HG03460 (cell line): ENCODE measurements at regions not wholly inside any gene's neighbourhood (a gene's known extent, or its start where the extent isn't known, plus 50 kb on each side); places are given as distances from the start of the nearest gene placed in this dataset.

Experiments
- ATAC-seq: cut with Tn5 transposase; IDR thresholded peaks from one replicate; pipeline ENCODE4 v1.9.1; 2021; ENCODE audit not compliant: unreplicated experiment

GRCh38 chr14:26206640-26207039 lies 391.2 kb downstream of the NOVA1 start:
- no peak for ATAC-seq

- no peak for ATAC-seq
Observed at GRCh38 chr14:26204728-26205479, 392.9 kb downstream of the NOVA1 start.

GRCh38 chr14:26204366-26204727 lies 393.5 kb downstream of the NOVA1 start:
- ATAC-seq = no peak

- ATAC-seq = no peak
Observed at GRCh38 chr14:26200687-26201086, 397.1 kb downstream of the NOVA1 start.

GRCh38 chr14:26199590-26200370 lies 398.1 kb downstream of the NOVA1 start:
- no peak for ATAC-seq

GRCh38 chr14:26199096-26199495 lies 398.7 kb downstream of the NOVA1 start:
- ATAC-seq = no peak

- no peak for ATAC-seq
Observed at GRCh38 chr14:26194816-26195215, 403.0 kb downstream of the NOVA1 start.

- ATAC-seq = no peak
Observed at GRCh38 chr14:26191671-26192070, 406.2 kb downstream of the NOVA1 start.

GRCh38 chr14:26191123-26191522 lies 406.7 kb downstream of the NOVA1 start:
- no peak for ATAC-seq

- no peak for ATAC-seq
Observed at GRCh38 chr14:26190646-26191045, 407.2 kb downstream of the NOVA1 start.

- no peak for ATAC-seq
Observed at GRCh38 chr14:26187996-26188620, 409.7 kb downstream of the NOVA1 start.

- ATAC-seq = no peak
Observed at GRCh38 chr14:26180221-26180620, 417.6 kb downstream of the NOVA1 start.

GRCh38 chr14:26175658-26176057 lies 422.2 kb downstream of the NOVA1 start:
- ATAC-seq = no peak

GRCh38 chr14:26174395-26174794 lies 423.4 kb downstream of the NOVA1 start:
- ATAC-seq = no peak

GRCh38 chr14:26173581-26174110 lies 424.2 kb downstream of the NOVA1 start:
- ATAC-seq = no peak

- no peak for ATAC-seq
Observed at GRCh38 chr14:26172396-26172795, 425.4 kb downstream of the NOVA1 start.

GRCh38 chr14:26170885-26171284 lies 426.9 kb downstream of the NOVA1 start:
- ATAC-seq = no peak

GRCh38 chr14:26163761-26164160 lies 434.1 kb downstream of the NOVA1 start:
- ATAC-seq = no peak

GRCh38 chr14:26157517-26157916 lies 440.3 kb downstream of the NOVA1 start:
- ATAC-seq = no peak

- ATAC-seq = no peak
Observed at GRCh38 chr14:26143057-26143456, 454.8 kb downstream of the NOVA1 start.

- no peak for ATAC-seq
Observed at GRCh38 chr14:26138764-26139445, 458.9 kb downstream of the NOVA1 start.
